GM23338 (cell line): ENCODE measurements at regions not wholly inside any gene's neighbourhood (a gene's known extent, or its start where the extent isn't known, plus 50 kb on each side); places are given as distances from the start of the nearest gene placed in this dataset.
"Not testable (repeated sequence)": the region's sequence is repeated elsewhere in the genome, so short reads cannot be mapped to it uniquely, and the experiment has no call there.

Source experiments
- NANOG ChIP-seq: IDR thresholded peaks from 2 replicates; pipeline ENCODE4 v1.6.1; 2016; ENCODE audit warnings: antibody characterized with exemption, borderline replicate concordance
- POLR2AphosphoS5 ChIP-seq: IDR thresholded peaks from 2 replicates; pipeline ENCODE4 v1.6.1; 2016; ENCODE audit warnings: antibody characterized with exemption, low read depth
- TF ChIP-seq, protein P1 (sequence below), 2 experiments: fragments of 200-600 bp in 1 of 2; sonication (generic) in 1 of 2; conservative IDR thresholded peaks; 2 replicates each; pipeline versions ENCODE4 v1.5.1 to v1.6.1; 2016 to 2017; ENCODE audit warnings: antibody characterized with exemption in 2 of 2, low read depth in 2 of 2, mild to moderate bottlenecking in 2 of 2, moderate library complexity in 1 of 2

- TF ChIP-seq, protein P1, sequence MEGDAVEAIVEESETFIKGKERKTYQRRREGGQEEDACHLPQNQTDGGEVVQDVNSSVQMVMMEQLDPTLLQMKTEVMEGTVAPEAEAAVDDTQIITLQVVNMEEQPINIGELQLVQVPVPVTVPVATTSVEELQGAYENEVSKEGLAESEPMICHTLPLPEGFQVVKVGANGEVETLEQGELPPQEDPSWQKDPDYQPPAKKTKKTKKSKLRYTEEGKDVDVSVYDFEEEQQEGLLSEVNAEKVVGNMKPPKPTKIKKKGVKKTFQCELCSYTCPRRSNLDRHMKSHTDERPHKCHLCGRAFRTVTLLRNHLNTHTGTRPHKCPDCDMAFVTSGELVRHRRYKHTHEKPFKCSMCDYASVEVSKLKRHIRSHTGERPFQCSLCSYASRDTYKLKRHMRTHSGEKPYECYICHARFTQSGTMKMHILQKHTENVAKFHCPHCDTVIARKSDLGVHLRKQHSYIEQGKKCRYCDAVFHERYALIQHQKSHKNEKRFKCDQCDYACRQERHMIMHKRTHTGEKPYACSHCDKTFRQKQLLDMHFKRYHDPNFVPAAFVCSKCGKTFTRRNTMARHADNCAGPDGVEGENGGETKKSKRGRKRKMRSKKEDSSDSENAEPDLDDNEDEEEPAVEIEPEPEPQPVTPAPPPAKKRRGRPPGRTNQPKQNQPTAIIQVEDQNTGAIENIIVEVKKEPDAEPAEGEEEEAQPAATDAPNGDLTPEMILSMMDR (conservative IDR thresholded peaks at IDR 0.05; ENCODE audit: low read depth in 2 of 2), result not testable (repeated sequence)
- TF ChIP-seq NANOG (peak; percentile 98), POLR2AphosphoS5 (peak; percentile 24; the same call in 1 of the 2 replicates)
Measured at GRCh38 chr10:53358978-53359377, 586.4 kb upstream of the MBL2 start.
